Osteoblast (primary cell): ENCODE measurements at regions not wholly inside any gene's neighbourhood (a gene's known extent, or its start where the extent isn't known, plus 50 kb on each side); places are given as distances from the start of the nearest gene placed in this dataset.
"Not testable (repeated sequence)": the region's sequence is repeated elsewhere in the genome, so short reads cannot be mapped to it uniquely, and the experiment has no call there.

Experiments used
- DNase-seq: peaks from one replicate; pipeline ENCODE4 v3.0.0; 2011; ENCODE audit warnings: low spot score, mixed read lengths; ENCODE audit not compliant: insufficient read length; ENCODE audit errors: missing footprints
- H2AFZ ChIP-seq: 2 replicates; pipeline ENCODE4 v1.6.0; 2011; ENCODE audit warnings: mild to moderate bottlenecking, low read length
- H3K27ac ChIP-seq: 2 replicates; pipeline ENCODE4 v1.5.1; 2011; ENCODE audit warnings: mild to moderate bottlenecking, low read depth, low read length, moderate library complexity
- H3K27me3 ChIP-seq: 2 replicates; pipeline ENCODE4 v1.6.0; 2012; ENCODE audit warnings: mild to moderate bottlenecking, control low read depth, inconsistent platforms, low read length, moderate library complexity; ENCODE audit not compliant: insufficient read depth
- H3K36me3 ChIP-seq: 2 replicates; pipeline ENCODE4 v1.5.1; 2011; ENCODE audit warnings: mild to moderate bottlenecking, low read length, control low read depth, moderate library complexity; ENCODE audit not compliant: insufficient read depth
- H3K4me1 ChIP-seq: 2 replicates; pipeline ENCODE4 v1.5.1; 2011; ENCODE audit warnings: mild to moderate bottlenecking, low read length, control low read depth, moderate library complexity; ENCODE audit not compliant: insufficient read depth
- H3K4me2 ChIP-seq: 2 replicates; pipeline ENCODE4 v1.6.0; 2011; ENCODE audit warnings: mild to moderate bottlenecking, low read length; ENCODE audit not compliant: insufficient read depth
- H3K4me3 ChIP-seq: fragments of 200-600 bp; sonication (generic); 3 replicates; pipeline ENCODE4 v1.5.1; 2012; ENCODE audit warnings: mild to moderate bottlenecking, low read length, inconsistent platforms; ENCODE audit not compliant: insufficient read depth
- H3K79me2 ChIP-seq: 2 replicates; pipeline ENCODE4 v1.6.0; 2012; ENCODE audit warnings: mild to moderate bottlenecking, low read length, control low read depth, inconsistent platforms; ENCODE audit not compliant: insufficient read depth
- H3K9me3 ChIP-seq: 2 replicates; pipeline ENCODE4 v1.5.1; 2011; ENCODE audit warnings: low read depth, low read length, control low read depth
- H4K20me1 ChIP-seq: 2 replicates; pipeline ENCODE4 v1.6.0; 2012; ENCODE audit warnings: mild to moderate bottlenecking, low read length, control low read depth; ENCODE audit not compliant: insufficient read depth
- CTCF ChIP-seq: IDR thresholded peaks from 2 replicates; pipeline ENCODE4 v1.5.1; 2011; ENCODE audit warnings: mild to moderate bottlenecking, low read depth, low read length, moderate library complexity; ENCODE audit errors: extremely low read depth

DNA sequence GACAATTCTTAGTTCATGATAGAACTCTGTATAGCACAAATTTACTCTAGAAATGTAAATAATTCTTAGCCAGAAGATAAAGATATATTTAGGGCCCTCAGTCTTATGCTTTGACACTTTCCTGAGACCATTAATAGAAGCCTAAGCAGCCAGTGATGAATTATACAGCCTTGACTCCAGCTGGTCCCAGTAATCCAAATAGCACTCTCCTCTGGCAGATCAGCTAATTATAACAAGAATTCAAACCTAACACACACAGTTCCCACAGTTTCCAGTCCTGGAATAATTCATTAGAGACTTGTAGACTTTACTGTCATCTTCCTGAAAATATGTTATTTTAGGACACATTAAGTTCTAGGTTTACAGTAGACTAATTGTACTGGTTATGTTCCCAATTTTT, 50.4 kb downstream of the SHOC1 start:
- H3K79me2 ChIP-seq: no peaks in the 10 kb centered on the region
- no peaks in the 10 kb centered on the region for H3K27me3 ChIP-seq
- no peaks in the 10 kb centered on the region for H4K20me1 ChIP-seq
- no peak for TF ChIP-seq CTCF
- no peak overlapping the region for H2AFZ ChIP-seq
- H3K4me2 ChIP-seq: no peak overlapping the region
- H3K27ac ChIP-seq: no peak overlapping the region
- no peak overlapping the region for H3K4me3 ChIP-seq
- no peak for DNase-seq
- peaks cover 16% of the 10 kb centered on the region for H3K4me1 ChIP-seq
- H3K36me3 ChIP-seq: no peaks in the 10 kb centered on the region
- H3K9me3 ChIP-seq: no peaks in the 10 kb centered on the region

GRCh38 chr9:111743275-111743674, 51.5 kb downstream of the SHOC1 start:
- H3K4me3 ChIP-seq: no peak overlapping the region
- no peak overlapping the region for H2AFZ ChIP-seq
- peak overlapping the region; percentile 24 for H3K27ac ChIP-seq
- H4K20me1 ChIP-seq: no peaks in the 10 kb centered on the region
- peaks cover 16% of the 10 kb centered on the region for H3K4me1 ChIP-seq
- TF ChIP-seq CTCF: no peak
- peak overlapping the region; percentile 27 for H3K4me2 ChIP-seq
- no peaks in the 10 kb centered on the region for H3K79me2 ChIP-seq
- H3K27me3 ChIP-seq: no peaks in the 10 kb centered on the region
- H3K36me3 ChIP-seq: no peaks in the 10 kb centered on the region
- no peaks in the 10 kb centered on the region for H3K9me3 ChIP-seq
- DNase-seq: peak; percentile 46

DNA sequence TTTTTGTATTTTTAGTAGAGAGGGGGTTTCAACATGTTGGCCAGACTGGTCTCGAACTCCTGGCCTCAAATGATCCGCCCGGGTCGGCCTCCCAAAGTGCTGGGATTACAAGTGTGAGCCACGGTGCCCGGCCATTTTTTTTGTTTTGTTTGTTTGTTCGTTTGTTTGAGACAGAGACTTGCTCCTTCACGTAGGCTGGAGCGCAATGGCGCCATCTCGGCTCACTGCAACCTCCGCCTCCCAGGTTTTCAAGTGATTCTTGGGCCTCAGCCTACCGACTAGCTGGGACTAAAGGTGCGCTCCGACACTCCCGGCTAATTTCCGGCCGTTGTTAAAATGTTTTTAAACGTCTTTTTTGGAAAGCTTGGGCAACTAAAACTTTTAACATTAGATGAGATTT, 54.0 kb downstream of the SHOC1 start:
- H3K36me3 ChIP-seq: no peaks in the 10 kb centered on the region
- H3K9me3 ChIP-seq: no peaks in the 10 kb centered on the region
- H3K27me3 ChIP-seq: no peaks in the 10 kb centered on the region
- H3K4me2 ChIP-seq: no peak overlapping the region
- no peak overlapping the region for H3K4me3 ChIP-seq
- no peaks in the 10 kb centered on the region for H3K79me2 ChIP-seq
- TF ChIP-seq CTCF: no peak
- H3K27ac ChIP-seq: no peak overlapping the region
- H4K20me1 ChIP-seq: no peaks in the 10 kb centered on the region
- peaks cover 16% of the 10 kb centered on the region for H3K4me1 ChIP-seq
- DNase-seq: no peak
- H2AFZ ChIP-seq: no peak overlapping the region

- Histone ChIP-seq H3K27me3 (no peaks in the 10 kb centered on the region), H3K27ac (no peak overlapping the region), H3K4me1 (no peaks in the 10 kb centered on the region), H3K9me3 (no peaks in the 10 kb centered on the region), H3K4me3 (no peak overlapping the region), H3K79me2 (no peaks in the 10 kb centered on the region), H2AFZ (no peak overlapping the region), H3K4me2 (no peak overlapping the region), H4K20me1 (no peaks in the 10 kb centered on the region), H3K36me3 (no peaks in the 10 kb centered on the region)
- DNase-seq: no peak
- no peak for TF ChIP-seq CTCF
Observed at GRCh38 chr9:111736714-111737113, 58.0 kb downstream of the SHOC1 start.

DNA sequence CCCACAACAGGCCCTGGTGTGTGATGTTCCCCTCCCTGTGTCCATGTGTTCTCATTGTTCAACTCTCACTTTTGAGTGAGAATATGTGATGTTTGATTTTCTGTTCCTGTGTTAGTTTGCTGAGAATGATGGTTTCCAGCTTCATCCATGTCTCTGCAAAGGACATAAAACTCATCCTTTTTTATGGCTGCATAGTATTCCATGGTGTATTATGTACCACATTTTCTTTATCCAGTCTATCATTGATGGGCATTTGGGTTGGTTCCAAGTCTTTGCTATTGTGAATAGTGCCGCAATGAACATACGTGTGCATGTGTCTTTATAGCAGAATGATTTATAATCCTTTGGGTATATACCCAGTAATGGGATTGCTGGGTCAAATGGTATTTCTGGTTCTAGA, 59.4 kb downstream of the SHOC1 start:
- H2AFZ ChIP-seq, H3K27ac ChIP-seq, H3K27me3 ChIP-seq, DNase-seq, H3K4me1 ChIP-seq, H3K36me3 ChIP-seq, H3K4me3 ChIP-seq, H3K9me3 ChIP-seq, H3K4me2 ChIP-seq, H4K20me1 ChIP-seq, H3K79me2 ChIP-seq: not testable (repeated sequence)
